GM23248 (cell line): ENCODE measurements at regions not wholly inside any gene's neighbourhood (a gene's known extent, or its start where the extent isn't known, plus 50 kb on each side); places are given as distances from the start of the nearest gene placed in this dataset. TPM values are rescaled to one million over a fixed set of nuclear protein-coding genes. Genes with fewer than 3 reads are reported as not detected.

ENCODE experiments used
- DNase-seq: peaks from one replicate; pipeline ENCODE4 v3.0.0-alpha.2; 2015
- H2AFZ ChIP-seq: fragments of 200-600 bp; sonication (generic); 2 replicates; pipeline ENCODE4 v1.6.1; 2016; ENCODE audit warnings: antibody characterized with exemption
- H3F3A ChIP-seq: fragments of 200-600 bp; sonication (generic); 2 replicates; pipeline ENCODE4 v1.6.1; 2016; ENCODE audit warnings: mild to moderate bottlenecking, antibody characterized with exemption, mixed run types; ENCODE audit not compliant: insufficient read depth
- H3K27ac ChIP-seq: fragments of 200-600 bp; sonication (generic); 2 replicates; pipeline ENCODE4 v1.5.1; 2016; ENCODE audit warnings: mild to moderate bottlenecking
- H3K27me3 ChIP-seq: fragments of 200-600 bp; sonication (generic); replicated peaks from 2 replicates; pipeline ENCODE4 v1.6.1; 2016; ENCODE audit warnings: mild to moderate bottlenecking; ENCODE audit not compliant: insufficient read depth
- H3K36me3 ChIP-seq: fragments of 200-600 bp; sonication (generic); 2 replicates; pipeline ENCODE4 v1.6.1; 2016; ENCODE audit warnings: low read depth, mild to moderate bottlenecking
- H3K4me1 ChIP-seq: fragments of 200-600 bp; sonication (generic); 2 replicates; pipeline ENCODE4 v1.6.1; 2016; ENCODE audit warnings: mild to moderate bottlenecking; ENCODE audit not compliant: insufficient read depth
- H3K4me2 ChIP-seq: fragments of 200-600 bp; sonication (generic); one replicate; pipeline ENCODE4 v1.6.1; 2016; ENCODE audit warnings: mild to moderate bottlenecking; ENCODE audit not compliant: unreplicated experiment
- H3K4me3 ChIP-seq: fragments of 200-600 bp; sonication (generic); 2 replicates; pipeline ENCODE4 v1.5.1; 2016; ENCODE audit warnings: mild to moderate bottlenecking
- H3K79me2 ChIP-seq: fragments of 200-600 bp; sonication (generic); 2 replicates; pipeline ENCODE4 v1.6.1; 2016; ENCODE audit warnings: mild to moderate bottlenecking; ENCODE audit not compliant: insufficient read depth
- H3K9ac ChIP-seq: fragments of 200-600 bp; sonication (generic); 2 replicates; pipeline ENCODE4 v1.6.1; 2016; ENCODE audit warnings: mild to moderate bottlenecking
- H3K9me2 ChIP-seq: fragments of 200-600 bp; sonication (generic); 2 replicates; pipeline ENCODE4 v1.6.1; 2016; ENCODE audit warnings: mixed run types, mild to moderate bottlenecking, moderate library complexity; ENCODE audit not compliant: insufficient read depth
- H3K9me3 ChIP-seq: fragments of 200-600 bp; sonication (generic); one replicate; pipeline ENCODE4 v1.6.1; 2017; ENCODE audit warnings: low read depth
- H4K20me1 ChIP-seq: fragments of 200-600 bp; sonication (generic); 2 replicates; pipeline ENCODE4 v1.6.0; 2016; ENCODE audit not compliant: insufficient read depth
- EZH2 ChIP-seq: fragments of 200-600 bp; sonication (generic); IDR thresholded peaks from 2 replicates; pipeline ENCODE4 v1.6.1; 2018; ENCODE audit warnings: antibody characterized with exemption, mild to moderate bottlenecking; ENCODE audit not compliant: insufficient read depth, poor library complexity, severe bottlenecking
- EZH2phosphoT487 ChIP-seq: fragments of 200-600 bp; sonication (generic); IDR thresholded peaks from 2 replicates; pipeline ENCODE4 v1.6.1; 2018; ENCODE audit warnings: antibody characterized with exemption, moderate library complexity, mild to moderate bottlenecking, low read depth; ENCODE audit not compliant: insufficient read depth
- whole genome bisulfite sequencing, 2 experiments: methylation state at CpG; one replicate each; pipeline ENCODE4 v1.1.6; 2015 to 2017; ENCODE audit warnings: low lambda C conversion rate in 2 of 2, low coverage in 1 of 2; ENCODE audit errors: missing lambda C conversion rate in 2 of 2; 5-methylcytosine and 5-hydroxymethylcytosine counted together
- in situ Hi-C: fragments of 300-500 bp; cut with MboI; formaldehyde crosslinking; loops from 2 replicates; pipeline ENCODE4 v1.15.0; 2020
- small RNA-seq: library from RNA; depleted of rRNA; stranded (forward); fragments of <200 nt; gene quantifications from one replicate; pipeline ENCODE3, GENCODE V24; 2014; ENCODE audit warnings: low read depth, low replicate concordance

DNA sequence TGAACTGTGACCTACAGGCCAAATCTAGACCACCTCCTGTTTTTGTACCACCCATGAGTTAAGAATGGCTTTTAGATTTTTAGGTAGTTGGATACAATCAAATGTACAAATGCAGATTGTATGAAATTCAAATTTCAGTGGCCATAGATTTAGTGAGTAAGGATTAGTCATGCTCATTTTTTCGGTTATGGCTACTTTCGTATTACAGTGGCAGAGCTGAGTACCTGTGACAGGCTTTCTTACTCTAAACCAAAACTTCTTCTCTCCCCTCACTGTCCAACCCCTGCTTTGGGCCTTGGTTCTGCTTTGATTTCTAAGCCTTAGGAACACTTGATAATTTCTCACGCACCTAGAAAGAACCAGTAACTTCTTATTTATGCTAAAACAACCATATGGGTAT, 82.1 kb downstream of the CDC42EP3 start:
- Histone ChIP-seq H3K27me3 (no peaks in the 10 kb centered on the region), H3K4me2 (peak overlapping the region; percentile 46), H3K9me2 (no peaks in the 10 kb centered on the region), H3K9ac (peak overlapping the region; percentile 4; the same call in 1 of the 2 replicates), H3K4me3 (peak overlapping the region; percentile 23), H3K27ac (peak overlapping the region; percentile 71), H3K9me3 (no peaks in the 10 kb centered on the region), H3K4me1 (peaks cover 70% of the 10 kb centered on the region), H2AFZ (no peak overlapping the region), H4K20me1 (no peaks in the 10 kb centered on the region), H3F3A (peaks cover 55% of the 10 kb centered on the region), H3K79me2 (no peaks in the 10 kb centered on the region), H3K36me3 (no peaks in the 10 kb centered on the region)
- 23 to 32% methylated on average over 3 of the region's 3 CpGs for WGBS, 2 experiments
- in situ Hi-C loops, result no loop called here
- TF ChIP-seq EZH2 (no peak), EZH2phosphoT487 (no peak)
- DNase-seq, result peak; percentile 68

DNA sequence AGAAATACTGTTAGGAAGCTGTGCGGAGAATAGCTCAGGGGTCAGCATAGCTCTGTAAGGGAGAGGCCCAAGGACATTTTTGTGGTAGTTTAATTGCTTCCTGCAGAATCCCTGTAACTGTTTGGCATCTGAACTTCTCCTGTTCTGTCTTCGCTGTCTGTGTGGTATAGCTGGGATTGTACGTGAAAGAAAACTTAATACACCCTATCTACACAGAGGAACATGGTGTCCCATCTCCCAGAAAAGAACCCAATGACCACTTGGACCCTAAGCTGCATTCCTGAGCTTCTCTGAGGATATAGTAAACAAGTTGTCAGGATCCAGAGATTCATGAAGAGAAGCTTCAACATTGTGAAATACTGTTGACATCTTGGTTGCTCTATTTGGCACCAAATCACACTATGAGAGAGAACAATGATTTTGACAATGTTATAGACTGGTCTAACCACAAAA, 81.3 kb downstream of the CDC42EP3 start:
- H3K27me3 ChIP-seq, result no peaks in the 10 kb centered on the region
- H3K9me3 ChIP-seq, result no peaks in the 10 kb centered on the region
- in situ Hi-C loops, result no loop called here
- H3K36me3 ChIP-seq, result no peaks in the 10 kb centered on the region
- peak overlapping the region; percentile 23 for H3K4me3 ChIP-seq
- TF ChIP-seq EZH2phosphoT487 (peak; percentile 83; the same call in 1 of the 2 replicates), EZH2 (no peak)
- 0 to 2% methylated on average over 3 of the region's 3 CpGs for WGBS, 2 experiments
- peaks cover 50% of the 10 kb centered on the region for H3F3A ChIP-seq
- peak overlapping the region; percentile 46 for H3K4me2 ChIP-seq
- H4K20me1 ChIP-seq, result no peaks in the 10 kb centered on the region
- 0 out of 2 replicates have a peak overlapping the region, but pooled peaks have one; percentile 27 for H2AFZ ChIP-seq
- peak; percentile 86 for DNase-seq
- peaks cover 62% of the 10 kb centered on the region for H3K4me1 ChIP-seq
- H3K9me2 ChIP-seq, result no peaks in the 10 kb centered on the region
- H3K79me2 ChIP-seq, result no peaks in the 10 kb centered on the region
- peak overlapping the region; percentile 71 for H3K27ac ChIP-seq
- peak overlapping the region; percentile 4 for H3K9ac ChIP-seq

Small RNA genes lying in the stretch of these regions (small RNA-seq; reads per million reads assigned to genes)
- not detected for gene RNU6-1116P
